ENCODE measurements at regions not wholly inside any gene's neighbourhood (a gene's known extent, or its start where the extent isn't known, plus 50 kb on each side); places are given as distances from the start of the nearest gene placed in this dataset.

DNA sequence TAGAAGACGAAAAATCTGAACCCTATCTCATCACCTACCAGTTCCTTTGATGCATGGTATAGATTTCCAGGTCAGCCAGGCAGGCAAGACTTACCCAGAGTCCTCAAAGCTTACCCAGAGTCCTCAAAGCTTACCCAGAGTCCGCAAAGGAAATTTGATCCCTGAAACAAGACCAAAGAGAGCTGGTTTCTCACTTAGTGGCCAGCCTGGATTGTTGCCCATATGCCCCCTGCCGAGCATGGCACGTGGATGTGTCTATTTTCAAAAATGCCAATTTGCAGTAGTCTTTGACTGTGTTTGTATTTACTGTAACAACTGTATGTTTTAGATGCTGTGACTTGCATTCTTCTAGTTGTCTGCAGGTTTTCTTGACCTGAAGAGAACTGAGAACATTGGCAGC lies 120.2 kb upstream of the STARD3NL start:
- no peaks in the 10 kb centered on the region for H3K9me3 ChIP-seq (ENCODE audit: control insufficient read depth, insufficient read depth, low read depth, low read length)
- peaks cover 4% of the 10 kb centered on the region; the same call in 1 of the 2 replicates for H3K4me1 ChIP-seq (ENCODE audit: control insufficient read depth, insufficient read depth, low read length)
- CTCF ChIA-PET = interaction anchor here (0.6 to 2.3 kb wide), 4 partner anchors 13 to 312 kb away, joined by 3 to 7 read pairs (median 3); no protein-coding TSS in a partner anchor
- no peaks in the 10 kb centered on the region for H3K36me3 ChIP-seq (ENCODE audit: control insufficient read depth in 2 of 2, insufficient read depth in 1 of 2, low read length in 2 of 2)
- TF ChIP-seq ZFP41 (tag by site-specific recombination; IDR thresholded peaks at IDR 0.05; ENCODE audit: borderline replicate concordance) = no peak
- no peak for TF ChIP-seq ZNF558 (tag by site-specific recombination; IDR thresholded peaks at IDR 0.05)
- TF ChIP-seq ZNF132 (tag by site-specific recombination; IDR thresholded peaks at IDR 0.05; ENCODE audit: borderline replicate concordance) = no peak
- TF ChIP-seq ZBTB8A (tag by site-specific recombination; IDR thresholded peaks at IDR 0.05) = no peak
- no peak for TF ChIP-seq ZNF571 (tag by site-specific recombination; IDR thresholded peaks at IDR 0.05)
- peak; percentile 20; the same call in 1 of the 2 replicates for TF ChIP-seq FEZF1 (tag by site-specific recombination; IDR thresholded peaks at IDR 0.05)
- TF ChIP-seq ZNF366 (tag by site-specific recombination; conservative IDR thresholded peaks at IDR 0.05) = 0 out of 2 replicates have a peak, but pooled peaks have one; percentile 27
- no peak for TF ChIP-seq ZNF785 (tag by site-specific recombination; IDR thresholded peaks at IDR 0.05)
- TF ChIP-seq GLIS1 (tag by site-specific recombination; IDR thresholded peaks at IDR 0.05) = peak; percentile 79
- TF ChIP-seq ZNF184 (tag by site-specific recombination; IDR thresholded peaks at IDR 0.05) = no peak
- TF ChIP-seq ZNF660 (tag by site-specific recombination; IDR thresholded peaks at IDR 0.05) = no peak
- TF ChIP-seq ZNF174 (tag by site-specific recombination; IDR thresholded peaks at IDR 0.05) = no peak
- no peak for TF ChIP-seq ZFP69B (tag by site-specific recombination; IDR thresholded peaks at IDR 0.05)
- TF ChIP-seq ZNF791 (tag by site-specific recombination; IDR thresholded peaks at IDR 0.05) = no peak
- no peak overlapping the region for H3K27ac ChIP-seq (ENCODE audit: extremely low read depth, low read depth, low read length)
- POLR2A ChIA-PET = no interaction called here
- H3K4me3 ChIP-seq (ENCODE audit: low read depth, low read length) = no peak overlapping the region

DNA sequence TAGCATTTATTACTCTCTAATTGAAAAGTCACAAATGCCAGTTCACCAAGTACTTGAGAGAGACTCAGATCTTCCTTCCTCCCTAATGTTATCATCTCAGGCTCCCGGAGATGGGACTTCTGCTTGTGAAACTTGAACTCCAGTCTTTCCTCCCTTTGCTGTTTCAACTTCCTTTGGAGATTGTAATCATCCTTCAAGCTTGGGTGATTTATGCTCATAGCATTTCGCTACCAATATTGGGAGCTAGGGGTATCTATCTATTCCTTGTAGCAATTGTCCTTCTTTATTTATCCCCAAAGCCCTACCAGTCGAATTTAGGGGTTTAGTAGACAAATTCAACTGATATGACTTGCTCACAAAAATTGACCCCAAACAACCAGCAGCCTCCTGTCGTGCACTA lies 117.9 kb upstream of the STARD3NL start:
- CTCF ChIA-PET = interaction anchor here (0.7 to 1.0 kb wide), 3 partner anchors 10 to 20 kb away, joined by 3 to 4 read pairs (median 4); no protein-coding TSS in a partner anchor
- Histone ChIP-seq H3K4me3 (ENCODE audit: low read depth, low read length) (no peak overlapping the region), H3K36me3 (ENCODE audit: control insufficient read depth in 2 of 2, insufficient read depth in 1 of 2, low read length in 2 of 2) (no peaks in the 10 kb centered on the region), H3K4me1 (ENCODE audit: control insufficient read depth, insufficient read depth, low read length) (peaks cover 4% of the 10 kb centered on the region; the same call in 1 of the 2 replicates), H3K27ac (ENCODE audit: extremely low read depth, low read depth, low read length) (no peak overlapping the region), H3K9me3 (ENCODE audit: control insufficient read depth, insufficient read depth, low read depth, low read length) (no peaks in the 10 kb centered on the region)
- no peak for TF ChIP-seq ZNF16 (tag by site-specific recombination; IDR thresholded peaks at IDR 0.05; ENCODE audit: low read depth)
- no peak for TF ChIP-seq MEIS1 (CRISPR knock-in tag; IDR thresholded peaks at IDR 0.05; ENCODE audit: borderline replicate concordance)
- no peak for TF ChIP-seq HOXA7 (CRISPR knock-in tag; IDR thresholded peaks at IDR 0.05; ENCODE audit: borderline replicate concordance)
- TF ChIP-seq GLIS1 (tag by site-specific recombination; IDR thresholded peaks at IDR 0.05) = no peak
- no peak for TF ChIP-seq ZNF174 (tag by site-specific recombination; IDR thresholded peaks at IDR 0.05)
- no peak for TF ChIP-seq ZNF501 (tag by site-specific recombination; IDR thresholded peaks at IDR 0.05)
- no peak for TF ChIP-seq ZNF426 (tag by site-specific recombination; IDR thresholded peaks at IDR 0.05)
- TF ChIP-seq, protein P1, sequence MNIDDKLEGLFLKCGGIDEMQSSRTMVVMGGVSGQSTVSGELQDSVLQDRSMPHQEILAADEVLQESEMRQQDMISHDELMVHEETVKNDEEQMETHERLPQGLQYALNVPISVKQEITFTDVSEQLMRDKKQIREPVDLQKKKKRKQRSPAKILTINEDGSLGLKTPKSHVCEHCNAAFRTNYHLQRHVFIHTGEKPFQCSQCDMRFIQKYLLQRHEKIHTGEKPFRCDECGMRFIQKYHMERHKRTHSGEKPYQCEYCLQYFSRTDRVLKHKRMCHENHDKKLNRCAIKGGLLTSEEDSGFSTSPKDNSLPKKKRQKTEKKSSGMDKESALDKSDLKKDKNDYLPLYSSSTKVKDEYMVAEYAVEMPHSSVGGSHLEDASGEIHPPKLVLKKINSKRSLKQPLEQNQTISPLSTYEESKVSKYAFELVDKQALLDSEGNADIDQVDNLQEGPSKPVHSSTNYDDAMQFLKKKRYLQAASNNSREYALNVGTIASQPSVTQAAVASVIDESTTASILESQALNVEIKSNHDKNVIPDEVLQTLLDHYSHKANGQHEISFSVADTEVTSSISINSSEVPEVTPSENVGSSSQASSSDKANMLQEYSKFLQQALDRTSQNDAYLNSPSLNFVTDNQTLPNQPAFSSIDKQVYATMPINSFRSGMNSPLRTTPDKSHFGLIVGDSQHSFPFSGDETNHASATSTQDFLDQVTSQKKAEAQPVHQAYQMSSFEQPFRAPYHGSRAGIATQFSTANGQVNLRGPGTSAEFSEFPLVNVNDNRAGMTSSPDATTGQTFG (tag by site-specific recombination; IDR thresholded peaks at IDR 0.05; ENCODE audit: borderline replicate concordance) = no peak
- TF ChIP-seq ZNF416 (tag by site-specific recombination; IDR thresholded peaks at IDR 0.05) = no peak
- TF ChIP-seq, protein P2, sequence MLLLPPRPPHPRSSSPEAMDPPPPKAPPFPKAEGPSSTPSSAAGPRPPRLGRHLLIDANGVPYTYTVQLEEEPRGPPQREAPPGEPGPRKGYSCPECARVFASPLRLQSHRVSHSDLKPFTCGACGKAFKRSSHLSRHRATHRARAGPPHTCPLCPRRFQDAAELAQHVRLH (tag by site-specific recombination; IDR thresholded peaks at IDR 0.05) = no peak
- no peak for TF ChIP-seq PRDM10 (tag by site-specific recombination; IDR thresholded peaks at IDR 0.05)
- POLR2A ChIA-PET = no interaction called here

Data from HEK293 (cell line).